ENCODE measurements at regions not wholly inside any gene's neighbourhood (a gene's known extent, or its start where the extent isn't known, plus 50 kb on each side); places are given as distances from the start of the nearest gene placed in this dataset.
"Not testable (repeated sequence)": the region's sequence is repeated elsewhere in the genome, so short reads cannot be mapped to it uniquely, and the experiment has no call there.

- intact Hi-C loops (cut with micrococcal nuclease; ENCODE audit: unreplicated experiment); H3K4me1 Mint-ChIP-seq (ENCODE audit: low read depth, unreplicated experiment); H3K4me3 ChIP-seq (ENCODE audit: low read depth, low read length); DNase-seq; H3K27ac Mint-ChIP-seq (ENCODE audit: unreplicated experiment); BruUV-seq (replicated peaks); H3K4me1 ChIP-seq; H3K9me3 ChIP-seq; H3K36me3 ChIP-seq (ENCODE audit: control insufficient read depth, insufficient read depth, low read length); H3K4me3 Mint-ChIP-seq (ENCODE audit: unreplicated experiment); H3K27me3 Mint-ChIP-seq (ENCODE audit: insufficient read depth, unreplicated experiment); H3K27me3 ChIP-seq (replicated peaks; ENCODE audit: control insufficient read depth, insufficient read depth, low read length); POLR2A ChIA-PET; H3K9me3 Mint-ChIP-seq (ENCODE audit: unreplicated experiment): not testable (repeated sequence)
- peaks cover 11% of the 10 kb centered on the region for H3K36me3 Mint-ChIP-seq (ENCODE audit: insufficient read depth, unreplicated experiment)
- CTCF ChIA-PET = interaction anchor here (0.6 kb wide), 1 partner anchor 116 kb away, joined by 5 read pairs; no protein-coding TSS in a partner anchor
These were observed 126.2 kb upstream of the ALDH3B2 start for GRCh38 chr11:67800591-67800990.

GRCh38 chr11:67799808-67800207 lies 125.4 kb upstream of the ALDH3B2 start:
- H3K27me3 ChIP-seq (replicated peaks; ENCODE audit: control insufficient read depth, insufficient read depth, low read length); POLR2A ChIA-PET; H3K4me3 Mint-ChIP-seq (ENCODE audit: unreplicated experiment); H3K36me3 Mint-ChIP-seq (ENCODE audit: insufficient read depth, unreplicated experiment); H3K36me3 ChIP-seq (ENCODE audit: control insufficient read depth, insufficient read depth, low read length); BruUV-seq (replicated peaks); H3K9me3 Mint-ChIP-seq (ENCODE audit: unreplicated experiment); H3K9me3 ChIP-seq; H3K4me1 Mint-ChIP-seq (ENCODE audit: low read depth, unreplicated experiment); H3K27me3 Mint-ChIP-seq (ENCODE audit: insufficient read depth, unreplicated experiment); H3K27ac Mint-ChIP-seq (ENCODE audit: unreplicated experiment); H3K4me3 ChIP-seq (ENCODE audit: low read depth, low read length); CTCF ChIA-PET; H3K4me1 ChIP-seq: not testable (repeated sequence)
- peak in 1 of 2 experiments; percentile 62 for DNase-seq
- peak; percentile 18 to 58 for TF ChIP-seq CTCF (IDR thresholded peaks at IDR 0.05; ENCODE audit: insufficient read depth in 1 of 2, low read depth in 1 of 2, low read length in 1 of 2, severe bottlenecking in 1 of 2, unreplicated experiment in 1 of 2)
- intact Hi-C loops (cut with micrococcal nuclease; ENCODE audit: unreplicated experiment) = loop anchor here (5.0 kb wide), 1 partner anchor 143 kb away; no protein-coding TSS in a partner anchor

GRCh38 chr11:67797726-67798521 lies 123.5 kb upstream of the ALDH3B2 start:
- H3K4me1 Mint-ChIP-seq (ENCODE audit: low read depth, unreplicated experiment); BruUV-seq (replicated peaks); H3K4me3 Mint-ChIP-seq (ENCODE audit: unreplicated experiment); H3K9me3 Mint-ChIP-seq (ENCODE audit: unreplicated experiment); H3K36me3 Mint-ChIP-seq (ENCODE audit: insufficient read depth, unreplicated experiment); CTCF ChIA-PET; H3K27ac Mint-ChIP-seq (ENCODE audit: unreplicated experiment); POLR2A ChIA-PET; H3K9me3 ChIP-seq; H3K27me3 Mint-ChIP-seq (ENCODE audit: insufficient read depth, unreplicated experiment); DNase-seq; H3K4me3 ChIP-seq (ENCODE audit: low read depth, low read length); H3K4me1 ChIP-seq; H3K27me3 ChIP-seq (replicated peaks; ENCODE audit: control insufficient read depth, insufficient read depth, low read length); H3K36me3 ChIP-seq (ENCODE audit: control insufficient read depth, insufficient read depth, low read length): not testable (repeated sequence)
- intact Hi-C loops (cut with micrococcal nuclease; ENCODE audit: unreplicated experiment) = loop anchor here (5.0 kb wide), 1 partner anchor 141 kb away; no protein-coding TSS in a partner anchor

GRCh38 chr11:67795746-67796145 lies 121.3 kb upstream of the ALDH3B2 start:
- CTCF ChIA-PET = no interaction called here
- no peak overlapping the region for H3K27ac Mint-ChIP-seq (ENCODE audit: unreplicated experiment)
- Histone ChIP-seq H3K36me3 (ENCODE audit: control insufficient read depth, insufficient read depth, low read length) (no peaks in the 10 kb centered on the region; the same call in 1 of the 2 replicates), H3K9me3 (no peaks in the 10 kb centered on the region), H3K4me1 (peaks cover 7% of the 10 kb centered on the region), H3K27me3 (replicated peaks; ENCODE audit: control insufficient read depth, insufficient read depth, low read length) (no peaks in the 10 kb centered on the region), H3K4me3 (ENCODE audit: low read depth, low read length) (no peak overlapping the region)
- intact Hi-C loops (cut with micrococcal nuclease; ENCODE audit: unreplicated experiment) = loop anchor here (5.0 kb wide), 1 partner anchor 138 kb away; no protein-coding TSS in a partner anchor
- H3K4me1 Mint-ChIP-seq (ENCODE audit: low read depth, unreplicated experiment) = peaks cover 18% of the 10 kb centered on the region
- BruUV-seq (replicated peaks) = no TSS peak
- no peak overlapping the region for H3K4me3 Mint-ChIP-seq (ENCODE audit: unreplicated experiment)
- TF ChIP-seq CTCF (IDR thresholded peaks at IDR 0.05; ENCODE audit: insufficient read depth in 1 of 2, low read depth in 1 of 2, low read length in 1 of 2, severe bottlenecking in 1 of 2, unreplicated experiment in 1 of 2) = no peak
- POLR2A ChIA-PET = no interaction called here
- H3K36me3 Mint-ChIP-seq (ENCODE audit: insufficient read depth, unreplicated experiment) = no peaks in the 10 kb centered on the region
- DNase-seq = no peak
- H3K9me3 Mint-ChIP-seq (ENCODE audit: unreplicated experiment) = no peaks in the 10 kb centered on the region
- no peaks in the 10 kb centered on the region for H3K27me3 Mint-ChIP-seq (ENCODE audit: insufficient read depth, unreplicated experiment)

GRCh38 chr11:67793750-67794149 lies 119.3 kb upstream of the ALDH3B2 start:
- H3K9me3 ChIP-seq; DNase-seq; H3K27me3 Mint-ChIP-seq (ENCODE audit: insufficient read depth, unreplicated experiment); H3K36me3 ChIP-seq (ENCODE audit: control insufficient read depth, insufficient read depth, low read length); H3K9me3 Mint-ChIP-seq (ENCODE audit: unreplicated experiment); CTCF ChIA-PET; H3K4me3 ChIP-seq (ENCODE audit: low read depth, low read length); H3K4me3 Mint-ChIP-seq (ENCODE audit: unreplicated experiment); H3K4me1 ChIP-seq; H3K36me3 Mint-ChIP-seq (ENCODE audit: insufficient read depth, unreplicated experiment); POLR2A ChIA-PET; H3K27ac Mint-ChIP-seq (ENCODE audit: unreplicated experiment); BruUV-seq (replicated peaks); H3K27me3 ChIP-seq (replicated peaks; ENCODE audit: control insufficient read depth, insufficient read depth, low read length): not testable (repeated sequence)
- peaks cover 18% of the 10 kb centered on the region for H3K4me1 Mint-ChIP-seq (ENCODE audit: low read depth, unreplicated experiment)
- intact Hi-C loops (cut with micrococcal nuclease; ENCODE audit: unreplicated experiment) = loop anchor here (5.0 kb wide), 2 partner anchors 36 to 66 kb away; no protein-coding TSS in a partner anchor

Measured in Caco-2 (cell line).